ENCODE measurements at regions not wholly inside any gene's neighbourhood (a gene's known extent, or its start where the extent isn't known, plus 50 kb on each side); places are given as distances from the start of the nearest gene placed in this dataset.

GRCh38 chr15:72948662-72949061, 103.6 kb upstream of the NEO1 start:
- DNase-seq (ENCODE audit: extremely low spot score, unreplicated experiment) = no peak
- Mint-ChIP-seq H3K27ac (ENCODE audit: unreplicated experiment) (no peak overlapping the region), H3K27me3 (ENCODE audit: unreplicated experiment) (peaks cover 13% of the 10 kb centered on the region), H3K36me3 (ENCODE audit: unreplicated experiment) (peaks cover 1% of the 10 kb centered on the region), H3K4me3 (ENCODE audit: unreplicated experiment) (no peak overlapping the region), H3K9me3 (ENCODE audit: unreplicated experiment) (peaks cover 7% of the 10 kb centered on the region), H3K4me1 (ENCODE audit: unreplicated experiment) (no peaks in the 10 kb centered on the region)
- TF ChIP-seq, protein P1, sequence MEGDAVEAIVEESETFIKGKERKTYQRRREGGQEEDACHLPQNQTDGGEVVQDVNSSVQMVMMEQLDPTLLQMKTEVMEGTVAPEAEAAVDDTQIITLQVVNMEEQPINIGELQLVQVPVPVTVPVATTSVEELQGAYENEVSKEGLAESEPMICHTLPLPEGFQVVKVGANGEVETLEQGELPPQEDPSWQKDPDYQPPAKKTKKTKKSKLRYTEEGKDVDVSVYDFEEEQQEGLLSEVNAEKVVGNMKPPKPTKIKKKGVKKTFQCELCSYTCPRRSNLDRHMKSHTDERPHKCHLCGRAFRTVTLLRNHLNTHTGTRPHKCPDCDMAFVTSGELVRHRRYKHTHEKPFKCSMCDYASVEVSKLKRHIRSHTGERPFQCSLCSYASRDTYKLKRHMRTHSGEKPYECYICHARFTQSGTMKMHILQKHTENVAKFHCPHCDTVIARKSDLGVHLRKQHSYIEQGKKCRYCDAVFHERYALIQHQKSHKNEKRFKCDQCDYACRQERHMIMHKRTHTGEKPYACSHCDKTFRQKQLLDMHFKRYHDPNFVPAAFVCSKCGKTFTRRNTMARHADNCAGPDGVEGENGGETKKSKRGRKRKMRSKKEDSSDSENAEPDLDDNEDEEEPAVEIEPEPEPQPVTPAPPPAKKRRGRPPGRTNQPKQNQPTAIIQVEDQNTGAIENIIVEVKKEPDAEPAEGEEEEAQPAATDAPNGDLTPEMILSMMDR (IDR thresholded peaks at IDR 0.05) = no peak

GRCh38 chr15:72947709-72948108, 104.6 kb upstream of the NEO1 start:
- no peak overlapping the region for H3K27ac Mint-ChIP-seq (ENCODE audit: unreplicated experiment)

GRCh38 chr15:72944565-72944964, 107.7 kb upstream of the NEO1 start:
- H3K9me3 Mint-ChIP-seq (ENCODE audit: unreplicated experiment) = peaks cover 7% of the 10 kb centered on the region
- H3K27me3 Mint-ChIP-seq (ENCODE audit: unreplicated experiment) = peaks cover 8% of the 10 kb centered on the region
- TF ChIP-seq, protein P1 (IDR thresholded peaks at IDR 0.05) = no peak
- no peak overlapping the region for H3K27ac Mint-ChIP-seq (ENCODE audit: unreplicated experiment)
- DNase-seq (ENCODE audit: extremely low spot score, unreplicated experiment) = no peak
- H3K36me3 Mint-ChIP-seq (ENCODE audit: unreplicated experiment) = peaks cover 1% of the 10 kb centered on the region
- H3K4me3 Mint-ChIP-seq (ENCODE audit: unreplicated experiment) = no peak overlapping the region
- H3K4me1 Mint-ChIP-seq (ENCODE audit: unreplicated experiment) = no peaks in the 10 kb centered on the region

More at GRCh38 chr15:72947709-72948108, 104.6 kb upstream of the NEO1 start:
- H3K4me1 Mint-ChIP-seq (ENCODE audit: unreplicated experiment) = no peaks in the 10 kb centered on the region
- H3K36me3 Mint-ChIP-seq (ENCODE audit: unreplicated experiment) = peaks cover 1% of the 10 kb centered on the region
- TF ChIP-seq, protein P1 (IDR thresholded peaks at IDR 0.05) = no peak
- H3K4me3 Mint-ChIP-seq (ENCODE audit: unreplicated experiment) = no peak overlapping the region
- H3K27me3 Mint-ChIP-seq (ENCODE audit: unreplicated experiment) = peaks cover 13% of the 10 kb centered on the region
- peaks cover 7% of the 10 kb centered on the region for H3K9me3 Mint-ChIP-seq (ENCODE audit: unreplicated experiment)
- DNase-seq (ENCODE audit: extremely low spot score, unreplicated experiment) = no peak

DNA sequence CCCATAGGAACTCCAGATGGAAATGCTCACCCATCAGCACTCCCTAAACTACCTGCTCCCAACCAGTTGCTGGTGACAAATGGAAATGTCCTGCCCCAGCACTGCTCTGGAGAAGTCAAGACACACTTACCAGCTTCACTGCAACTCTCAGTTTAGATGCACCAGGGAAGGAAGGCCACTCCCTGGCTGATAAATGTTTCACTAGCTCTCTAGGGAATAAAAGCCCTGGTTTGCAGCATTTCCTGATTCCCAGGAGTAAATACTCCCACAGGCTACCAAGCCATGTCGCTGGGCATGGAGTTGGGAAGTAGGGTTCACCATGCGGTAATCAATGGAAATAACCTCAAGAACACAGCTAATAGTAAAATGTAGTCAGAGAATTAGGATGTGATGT, 112.0 kb upstream of the NEO1 start:
- Mint-ChIP-seq H3K4me1 (ENCODE audit: unreplicated experiment) (no peaks in the 10 kb centered on the region), H3K27ac (ENCODE audit: unreplicated experiment) (no peak overlapping the region), H3K9me3 (ENCODE audit: unreplicated experiment) (no peaks in the 10 kb centered on the region), H3K4me3 (ENCODE audit: unreplicated experiment) (no peak overlapping the region), H3K36me3 (ENCODE audit: unreplicated experiment) (no peaks in the 10 kb centered on the region), H3K27me3 (ENCODE audit: unreplicated experiment) (peaks cover 12% of the 10 kb centered on the region)
- TF ChIP-seq, protein P1 (IDR thresholded peaks at IDR 0.05) = no peak
- no peak for DNase-seq (ENCODE audit: extremely low spot score, unreplicated experiment)

DNA sequence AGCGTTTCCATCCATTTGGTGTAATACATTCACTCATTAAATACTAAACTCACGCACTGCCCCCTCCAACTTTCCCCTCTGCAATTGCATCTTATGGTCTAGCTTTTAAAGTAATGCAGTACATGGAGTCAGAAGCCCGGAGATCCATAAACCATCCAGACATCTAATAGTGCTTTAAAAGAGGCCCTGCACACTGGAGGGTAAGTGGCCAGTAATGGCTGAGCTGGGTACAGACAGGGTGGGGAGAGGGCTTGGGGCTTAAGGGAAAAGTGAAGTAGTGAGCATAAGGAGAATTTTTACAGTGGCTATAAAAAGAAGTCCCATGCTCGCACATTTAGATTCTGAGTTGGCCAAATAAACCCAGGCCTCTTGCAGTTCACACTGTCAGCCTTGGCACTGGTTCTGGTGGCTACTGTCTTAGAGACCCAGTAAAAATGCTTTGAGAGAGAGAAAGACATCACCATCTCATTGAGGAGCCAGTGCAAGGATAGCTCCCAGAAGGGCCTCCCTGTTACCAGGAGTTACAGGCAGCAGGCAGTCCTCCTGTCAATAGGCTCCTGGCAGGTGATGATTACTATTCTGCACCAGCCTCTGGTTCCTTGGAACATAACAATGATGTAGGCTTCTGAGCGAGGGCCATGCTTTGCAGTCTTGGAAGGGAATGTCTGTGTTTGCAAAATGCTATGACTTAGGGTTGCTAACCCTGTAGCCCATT, 112.6 kb upstream of the NEO1 start:
- DNase-seq (ENCODE audit: extremely low spot score, unreplicated experiment) = no peak
- TF ChIP-seq, protein P1 (IDR thresholded peaks at IDR 0.05) = no peak
- Mint-ChIP-seq H3K27ac (ENCODE audit: unreplicated experiment) (no peak overlapping the region), H3K27me3 (ENCODE audit: unreplicated experiment) (peaks cover 17% of the 10 kb centered on the region), H3K36me3 (ENCODE audit: unreplicated experiment) (no peaks in the 10 kb centered on the region), H3K4me1 (ENCODE audit: unreplicated experiment) (no peaks in the 10 kb centered on the region), H3K4me3 (ENCODE audit: unreplicated experiment) (no peak overlapping the region), H3K9me3 (ENCODE audit: unreplicated experiment) (no peaks in the 10 kb centered on the region)

Measured in osteocyte (in vitro differentiated cells).